HG03097 (cell line): ENCODE measurements at regions not wholly inside any gene's neighbourhood (a gene's known extent, or its start where the extent isn't known, plus 50 kb on each side); places are given as distances from the start of the nearest gene placed in this dataset.

Experiments
- ATAC-seq: cut with Tn5 transposase; IDR thresholded peaks from one replicate; pipeline ENCODE4 v1.9.1; 2021; ENCODE audit not compliant: unreplicated experiment, low FRiP score

- no peak for ATAC-seq
These were observed 425.2 kb downstream of the ADAMTS20 start for GRCh38 chr12:43126652-43127375.

GRCh38 chr12:43123461-43123860 is 428.5 kb downstream of the ADAMTS20 start:
- no peak for ATAC-seq

- ATAC-seq: no peak
These were observed 431.9 kb downstream of the ADAMTS20 start for GRCh38 chr12:43120150-43120549.

GRCh38 chr12:43118881-43119280 is 433.1 kb downstream of the ADAMTS20 start:
- no peak for ATAC-seq

GRCh38 chr12:43118234-43118633 is 433.8 kb downstream of the ADAMTS20 start:
- ATAC-seq: no peak

- ATAC-seq: no peak
These were observed 434.6 kb downstream of the ADAMTS20 start for GRCh38 chr12:43117226-43117930.

GRCh38 chr12:43115441-43116160 is 436.4 kb downstream of the ADAMTS20 start:
- no peak for ATAC-seq

GRCh38 chr12:43114316-43114715 is 437.7 kb downstream of the ADAMTS20 start:
- no peak for ATAC-seq

- no peak for ATAC-seq
These were observed 438.4 kb downstream of the ADAMTS20 start for GRCh38 chr12:43113616-43114015.

GRCh38 chr12:43113135-43113534 is 438.9 kb downstream of the ADAMTS20 start:
- ATAC-seq: no peak

- ATAC-seq: no peak
These were observed 439.7 kb downstream of the ADAMTS20 start for GRCh38 chr12:43112101-43112920.

- ATAC-seq: no peak
These were observed 440.4 kb downstream of the ADAMTS20 start for GRCh38 chr12:43111608-43112007.

GRCh38 chr12:43109631-43110345 is 442.2 kb downstream of the ADAMTS20 start:
- no peak for ATAC-seq

- no peak for ATAC-seq
These were observed 443.3 kb downstream of the ADAMTS20 start for GRCh38 chr12:43108656-43109055.

GRCh38 chr12:43107026-43107775 is 444.8 kb downstream of the ADAMTS20 start:
- no peak for ATAC-seq

GRCh38 chr12:43106355-43106754 is 445.6 kb downstream of the ADAMTS20 start:
- ATAC-seq: no peak

- no peak for ATAC-seq
These were observed 446.5 kb downstream of the ADAMTS20 start for GRCh38 chr12:43105426-43105981.

- no peak for ATAC-seq
These were observed 447.5 kb downstream of the ADAMTS20 start for GRCh38 chr12:43104494-43104893.

GRCh38 chr12:43103866-43104265 is 448.1 kb downstream of the ADAMTS20 start:
- ATAC-seq: no peak
